Kidney capillary endothelial cell (primary cell): ENCODE measurements at regions not wholly inside any gene's neighbourhood (a gene's known extent, or its start where the extent isn't known, plus 50 kb on each side); places are given as distances from the start of the nearest gene placed in this dataset.

Experiments used
- DNase-seq: peaks from one replicate; pipeline ENCODE4 v3.0.0-alpha.2; 2018; ENCODE audit warnings: low spot score

- peak; percentile 80 for DNase-seq
These were observed 56.1 kb upstream of the ELMO1 start for GRCh38 chr7:37504801-37505200.

DNA sequence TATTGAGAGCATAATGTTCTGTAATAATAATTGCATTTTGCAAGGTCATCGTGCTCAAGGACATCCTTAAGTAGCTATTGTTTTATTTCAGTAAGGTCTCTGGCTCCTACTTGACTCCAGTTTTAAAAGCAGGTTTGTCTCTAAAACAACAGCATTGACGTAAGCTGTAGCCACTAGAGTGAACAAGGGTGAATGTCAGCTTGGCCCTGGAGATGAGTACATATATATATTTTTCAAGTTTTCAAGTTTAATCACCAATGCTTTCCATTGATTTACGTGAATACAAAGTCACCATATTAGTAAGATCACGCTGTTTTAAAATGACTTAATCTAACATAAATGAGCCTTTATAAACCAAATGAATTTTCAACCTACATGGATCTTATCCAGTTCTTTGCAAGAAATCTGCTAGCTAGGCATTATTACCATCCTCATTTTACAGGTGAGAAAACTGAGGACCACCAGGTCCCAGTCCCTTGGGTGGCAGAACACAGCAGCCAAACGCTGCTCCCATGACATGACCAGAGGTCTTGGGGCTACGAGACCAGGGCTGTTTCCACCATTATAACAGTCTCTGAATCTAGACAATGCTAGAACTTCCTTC lies 57.2 kb upstream of the ELMO1 start:
- DNase-seq = no peak

- DNase-seq = no peak
These were observed 59.5 kb upstream of the ELMO1 start for GRCh38 chr7:37508118-37508517.

DNA sequence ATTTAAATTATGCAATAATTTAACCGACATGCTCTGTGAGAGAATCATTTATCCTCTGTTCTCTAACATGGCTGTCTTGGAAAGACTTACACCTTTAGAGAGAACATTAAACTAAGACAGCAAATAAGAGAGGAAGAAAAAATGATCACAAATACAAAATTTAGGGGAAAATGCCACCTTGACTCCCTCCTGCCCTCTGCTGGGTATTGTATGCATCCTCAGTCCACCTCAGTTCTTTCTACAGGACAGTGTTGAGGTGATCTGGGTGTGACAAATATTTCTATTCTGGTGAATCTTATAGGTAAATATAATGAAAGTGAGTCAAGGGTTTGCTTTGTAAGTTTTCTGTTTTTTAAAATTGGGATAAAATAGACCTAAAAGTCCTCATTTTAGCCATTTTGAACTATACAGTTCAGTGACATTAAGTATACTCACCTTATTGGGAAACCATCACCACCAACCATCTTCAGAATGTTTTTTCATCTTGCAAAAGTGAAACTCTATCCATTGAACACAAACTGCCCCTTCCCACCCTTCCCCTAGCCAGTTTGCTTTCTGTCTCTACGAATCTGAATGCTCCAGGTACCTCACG lies 61.5 kb upstream of the ELMO1 start:
- DNase-seq = peak; percentile 44

DNA sequence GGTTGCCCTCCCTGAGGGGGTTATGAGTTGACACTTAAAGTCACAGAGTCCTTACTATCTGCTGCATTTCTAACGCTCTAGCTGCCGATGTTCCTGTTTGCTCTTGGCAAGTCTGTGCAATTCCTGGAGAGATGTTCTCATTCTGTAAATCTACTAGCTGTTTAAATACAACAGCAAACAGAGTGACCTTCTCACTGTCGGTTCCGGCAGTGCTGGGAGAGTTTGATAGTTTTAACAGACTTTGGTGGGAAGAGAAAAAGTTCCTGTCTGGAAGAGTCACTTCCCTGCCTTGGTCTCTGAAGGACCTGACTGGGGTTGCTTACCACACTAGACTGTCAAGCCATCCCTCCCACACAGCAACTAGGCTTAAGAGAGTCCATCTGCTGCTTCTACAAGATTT lies 63.3 kb upstream of the ELMO1 start:
- no peak for DNase-seq

- no peak for DNase-seq
These were observed 65.8 kb upstream of the ELMO1 start for GRCh38 chr7:37514497-37514896.

DNA sequence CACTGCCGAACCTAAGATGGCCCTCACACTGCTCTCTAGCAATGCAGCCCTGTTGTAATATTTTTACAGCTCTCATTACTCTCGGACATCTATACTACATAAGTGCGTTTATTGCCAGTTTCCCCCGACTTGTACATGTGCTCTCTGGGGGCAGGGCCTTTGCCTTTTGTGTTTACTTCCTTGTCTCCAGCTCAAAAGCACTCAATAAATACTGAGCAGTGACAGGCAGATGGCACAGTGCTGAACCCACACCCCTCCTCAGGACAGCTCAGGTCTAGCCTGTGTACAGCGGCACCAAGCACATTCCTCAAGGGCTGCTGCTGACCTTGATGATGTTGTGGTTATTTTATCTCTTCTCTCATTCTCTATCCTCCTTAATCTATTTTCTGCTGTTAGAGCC lies 68.0 kb upstream of the ELMO1 start:
- DNase-seq = no peak

- no peak for DNase-seq
These were observed 69.6 kb upstream of the ELMO1 start for GRCh38 chr7:37518266-37518665.

GRCh38 chr7:37524056-37524455 lies 75.4 kb upstream of the ELMO1 start:
- no peak for DNase-seq

- no peak for DNase-seq
These were observed 76.1 kb upstream of the ELMO1 start for GRCh38 chr7:37524797-37525196.

DNA sequence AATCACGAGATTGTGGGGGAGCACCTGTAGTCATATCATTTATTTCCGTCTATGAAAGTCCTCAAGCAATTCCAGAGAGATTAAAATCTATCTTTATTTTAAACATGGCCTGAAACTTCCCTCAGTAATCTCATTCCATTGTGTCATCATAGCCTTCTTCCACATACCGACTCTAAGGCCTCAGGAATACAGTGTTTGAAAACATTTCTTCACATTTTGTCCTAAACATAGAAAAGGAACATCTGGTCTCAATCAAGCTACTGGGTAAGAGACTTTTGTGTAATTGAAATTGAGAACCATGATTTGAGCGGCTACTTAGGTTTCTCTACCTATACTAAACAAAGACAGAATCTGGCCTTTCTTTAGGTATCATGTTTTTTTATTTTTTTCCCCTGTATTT lies 78.0 kb upstream of the ELMO1 start:
- DNase-seq = no peak

- no peak for DNase-seq
These were observed 78.4 kb upstream of the ELMO1 start for GRCh38 chr7:37527109-37527508.

DNA sequence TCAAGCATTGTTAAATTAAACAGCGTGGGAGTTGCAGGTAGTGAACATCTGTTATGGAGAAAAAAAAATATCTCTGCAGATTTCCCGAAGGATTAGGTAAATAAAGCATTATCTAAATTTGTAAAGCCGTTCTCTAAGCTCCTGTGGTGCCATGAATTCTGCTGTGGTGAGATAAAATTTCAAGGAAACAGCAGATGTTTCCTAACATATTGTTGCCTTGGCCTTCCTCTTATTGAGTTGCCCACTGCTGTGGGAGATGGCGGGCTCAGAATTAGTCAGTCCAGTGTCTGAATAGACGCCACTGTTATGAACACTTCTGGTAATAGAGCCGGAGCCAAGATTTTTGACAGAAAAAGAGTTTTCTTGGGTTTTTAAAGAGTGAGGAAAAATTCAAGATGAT lies 82.6 kb upstream of the ELMO1 start:
- peak; percentile 62 for DNase-seq

DNA sequence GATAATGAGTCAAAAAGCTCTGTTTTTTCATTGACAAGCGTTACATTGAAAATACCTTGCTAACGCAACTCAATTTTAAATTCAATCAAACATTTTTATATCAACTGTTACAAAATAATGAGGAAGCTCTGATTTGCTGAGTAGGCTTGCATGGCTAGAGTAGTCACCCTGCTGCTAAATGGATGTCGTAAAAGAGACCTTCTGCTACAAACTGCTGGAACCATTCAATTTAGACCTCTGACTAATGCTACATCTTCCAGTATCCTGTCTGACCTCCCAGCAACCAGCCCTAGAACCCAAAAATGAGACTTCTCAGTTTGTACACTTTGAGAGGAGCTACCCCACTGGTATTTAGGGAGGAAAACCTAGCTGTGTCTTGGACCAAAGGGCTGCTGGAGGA lies 84.0 kb upstream of the ELMO1 start:
- DNase-seq = no peak

- no peak for DNase-seq
These were observed 86.4 kb upstream of the ELMO1 start for GRCh38 chr7:37534893-37535610.

GRCh38 chr7:37535841-37536240 lies 87.2 kb upstream of the ELMO1 start:
- DNase-seq = no peak

GRCh38 chr7:37536706-37537105 lies 88.0 kb upstream of the ELMO1 start:
- DNase-seq = no peak

DNA sequence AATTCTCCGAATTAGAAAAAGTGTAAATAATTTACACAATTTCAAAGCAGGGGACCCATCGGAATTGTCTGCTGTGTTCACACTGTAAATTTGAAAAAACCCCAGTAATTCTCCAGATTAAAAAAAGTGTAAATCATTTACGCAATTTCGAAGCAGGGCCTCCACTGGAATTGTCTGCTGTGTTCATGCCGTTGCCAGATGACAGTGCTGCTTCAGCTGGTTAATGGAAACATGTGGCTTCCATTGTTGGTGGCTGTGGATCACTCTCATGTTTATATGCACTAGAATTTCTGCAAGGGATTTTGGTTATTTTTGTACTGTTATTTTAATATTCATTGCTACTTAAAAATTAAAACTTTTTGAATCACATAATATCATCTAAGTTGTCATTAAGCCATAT lies 88.8 kb upstream of the ELMO1 start:
- DNase-seq = no peak

DNA sequence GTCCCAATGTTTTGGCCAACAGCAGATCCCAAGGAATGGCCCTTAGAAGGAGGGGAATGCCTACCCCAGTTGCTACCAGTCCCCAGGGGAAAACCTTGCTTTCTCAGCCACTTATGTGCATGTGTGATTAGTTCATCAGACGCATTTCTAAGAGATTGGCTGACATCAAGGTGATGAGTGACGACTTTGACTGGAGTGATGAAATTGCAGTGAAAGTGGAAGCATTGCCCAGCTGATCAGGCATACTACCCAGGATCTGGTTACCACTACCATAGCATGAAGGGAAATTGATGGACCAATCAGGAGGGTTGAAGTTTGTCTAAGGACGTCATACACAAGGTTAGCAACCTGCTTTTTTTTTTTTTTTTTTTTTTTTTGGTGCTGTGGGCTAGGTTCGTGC lies 90.3 kb upstream of the ELMO1 start:
- DNase-seq = no peak

- DNase-seq = no peak
These were observed 92.3 kb upstream of the ELMO1 start for GRCh38 chr7:37540917-37541316.

DNA sequence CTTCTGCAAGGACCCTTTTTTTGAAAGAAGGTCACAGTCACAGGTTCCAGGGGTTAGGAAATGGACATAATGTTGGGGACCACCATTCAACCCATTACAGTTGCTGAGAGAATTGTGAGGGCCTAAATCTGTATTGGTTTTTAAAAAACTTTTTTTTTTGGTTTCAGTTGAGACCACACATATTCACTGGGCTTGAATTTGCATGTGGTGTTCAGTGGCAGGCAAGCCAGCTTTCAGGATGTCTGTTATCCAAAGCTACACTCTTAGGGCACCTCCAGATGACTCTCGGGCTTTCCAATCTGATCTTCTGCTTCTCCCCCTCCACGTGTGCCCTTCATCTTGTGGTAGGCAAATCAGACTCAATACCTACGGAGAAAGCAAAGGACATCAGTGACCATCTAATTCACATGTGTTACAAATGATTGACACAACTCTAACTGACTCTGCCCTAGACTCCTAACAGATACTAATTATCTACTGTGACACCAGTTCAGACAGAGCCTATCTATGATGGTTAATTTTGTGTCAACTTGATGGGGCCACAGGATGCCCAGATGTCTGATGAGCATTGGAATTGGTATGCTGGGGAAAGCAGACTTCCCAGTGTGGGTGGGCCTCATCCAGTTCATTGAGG lies 93.3 kb upstream of the ELMO1 start:
- no peak for DNase-seq

- DNase-seq = no peak
These were observed 97.2 kb upstream of the ELMO1 start for GRCh38 chr7:37545619-37546534.
